Kidney (tissue), 13 donors: ENCODE measurements at regions not wholly inside any gene's neighbourhood (a gene's known extent, or its start where the extent isn't known, plus 50 kb on each side); places are given as distances from the start of the nearest gene placed in this dataset.

Experiments used
- DNase-seq, 5 donors: peaks; one replicate each; pipeline ENCODE4 v3.0.0-alpha.2; 2013 to 2020
- FAIRE-seq: peaks from 2 replicates; lab custom pipeline; 2012; peaks lifted over from hg19 to GRCh38; lab: Jason Lieb, UNC
- H3K27ac ChIP-seq, 2 donors: one replicate each; pipeline ENCODE4 v1.7.0; 2013; ENCODE audit warnings: low read depth in 2 of 2, low read length in 2 of 2, inconsistent platforms in 1 of 2
- H3K27me3 ChIP-seq: one replicate; pipeline ENCODE4 v1.7.1; 2013; ENCODE audit warnings: low read length, inconsistent platforms; ENCODE audit not compliant: control insufficient read depth, insufficient read depth
- H3K36me3 ChIP-seq, 3 donors: one replicate each; pipeline versions ENCODE4 v1.7.0 to v1.7.1; 2013; ENCODE audit warnings: low read length in 3 of 3, control low read depth in 1 of 3, inconsistent platforms in 1 of 3; ENCODE audit not compliant: insufficient read depth in 3 of 3, control insufficient read depth in 2 of 3
- H3K4me1 ChIP-seq, 3 donors: one replicate each; pipeline versions ENCODE4 v1.7.0 to v1.7.1; 2013; ENCODE audit warnings: low read length in 3 of 3, inconsistent platforms in 1 of 3, low read depth in 1 of 3; ENCODE audit not compliant: control insufficient read depth in 2 of 3, insufficient read depth in 2 of 3
- H3K4me3 ChIP-seq, 3 donors: one replicate each; pipeline versions ENCODE4 v1.7.0 to v1.8.1; 2013; ENCODE audit warnings: low read length in 3 of 3, control low read depth in 1 of 3, inconsistent platforms in 1 of 3
- H3K9ac ChIP-seq, 3 donors: one replicate each; pipeline versions ENCODE4 v1.7.0 to v1.7.1; 2013; ENCODE audit warnings: low read length in 3 of 3, control low read depth in 1 of 3, inconsistent platforms in 1 of 3
- H3K9me3 ChIP-seq, 3 donors: one replicate each; pipeline versions ENCODE4 v1.7.0 to v1.7.1; 2013; ENCODE audit warnings: low read length in 3 of 3, control low read depth in 1 of 3, inconsistent platforms in 1 of 3; ENCODE audit not compliant: control insufficient read depth in 2 of 3, insufficient read depth in 1 of 3
- intact Hi-C: fragments of 100-400 bp; cut with DNase I; formaldehyde crosslinking; loops from one replicate; pipeline ENCODE4 v1.11.1; 2022
- TF ChIP-seq, protein P1 (sequence below): IDR thresholded peaks from 3 replicates; pipeline ENCODE4 v1.5.1; 2012; ENCODE audit warnings: mild to moderate bottlenecking, moderate library complexity, borderline replicate concordance; ENCODE audit not compliant: insufficient read depth; ENCODE audit errors: extremely low read depth
- donor health status: control.
- donor health status: control.
- donor health status: control.
- donor health status: control.
- donor health status: control.
- donor health status: DM: yes; HTN: yes; CAD: no.
- donor health status: Normal renal cell carcinoma (clear cell type).

DNA sequence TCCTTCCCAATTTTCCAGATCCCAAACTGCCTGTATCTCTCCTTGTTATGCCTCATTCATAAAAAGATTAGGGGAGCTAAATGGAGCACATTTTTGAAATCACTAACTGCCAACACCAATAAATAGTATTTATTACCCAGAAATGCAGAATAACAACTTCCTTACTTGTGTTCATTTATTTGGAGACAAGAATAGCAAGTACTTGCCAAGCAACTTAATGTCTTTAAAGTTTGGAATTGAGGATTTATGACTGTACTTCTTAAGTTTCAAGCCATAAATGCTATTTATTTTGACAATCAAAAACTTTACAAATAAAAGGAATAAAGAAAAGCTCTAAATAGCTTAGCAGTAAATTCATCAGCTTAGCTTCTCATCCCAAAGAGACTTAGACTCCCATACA, 626.1 kb upstream of the NOVA1 start:
- DNase-seq (peak in 2 of 5 donors; percentile 54 to 81), FAIRE-seq (peak; percentile 33)
- H3K27ac ChIP-seq, result no peak overlapping the region
- H3K9me3 ChIP-seq, result no peaks in the 10 kb centered on the region
- no peaks in the 10 kb centered on the region for H3K36me3 ChIP-seq
- no peak overlapping the region for H3K4me3 ChIP-seq
- no peaks in the 10 kb centered on the region for H3K27me3 ChIP-seq
- intact Hi-C loops, result no loop called here
- no peak overlapping the region for H3K9ac ChIP-seq
- TF ChIP-seq, protein P1, sequence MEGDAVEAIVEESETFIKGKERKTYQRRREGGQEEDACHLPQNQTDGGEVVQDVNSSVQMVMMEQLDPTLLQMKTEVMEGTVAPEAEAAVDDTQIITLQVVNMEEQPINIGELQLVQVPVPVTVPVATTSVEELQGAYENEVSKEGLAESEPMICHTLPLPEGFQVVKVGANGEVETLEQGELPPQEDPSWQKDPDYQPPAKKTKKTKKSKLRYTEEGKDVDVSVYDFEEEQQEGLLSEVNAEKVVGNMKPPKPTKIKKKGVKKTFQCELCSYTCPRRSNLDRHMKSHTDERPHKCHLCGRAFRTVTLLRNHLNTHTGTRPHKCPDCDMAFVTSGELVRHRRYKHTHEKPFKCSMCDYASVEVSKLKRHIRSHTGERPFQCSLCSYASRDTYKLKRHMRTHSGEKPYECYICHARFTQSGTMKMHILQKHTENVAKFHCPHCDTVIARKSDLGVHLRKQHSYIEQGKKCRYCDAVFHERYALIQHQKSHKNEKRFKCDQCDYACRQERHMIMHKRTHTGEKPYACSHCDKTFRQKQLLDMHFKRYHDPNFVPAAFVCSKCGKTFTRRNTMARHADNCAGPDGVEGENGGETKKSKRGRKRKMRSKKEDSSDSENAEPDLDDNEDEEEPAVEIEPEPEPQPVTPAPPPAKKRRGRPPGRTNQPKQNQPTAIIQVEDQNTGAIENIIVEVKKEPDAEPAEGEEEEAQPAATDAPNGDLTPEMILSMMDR, result no peak
- no peaks in the 10 kb centered on the region for H3K4me1 ChIP-seq

DNA sequence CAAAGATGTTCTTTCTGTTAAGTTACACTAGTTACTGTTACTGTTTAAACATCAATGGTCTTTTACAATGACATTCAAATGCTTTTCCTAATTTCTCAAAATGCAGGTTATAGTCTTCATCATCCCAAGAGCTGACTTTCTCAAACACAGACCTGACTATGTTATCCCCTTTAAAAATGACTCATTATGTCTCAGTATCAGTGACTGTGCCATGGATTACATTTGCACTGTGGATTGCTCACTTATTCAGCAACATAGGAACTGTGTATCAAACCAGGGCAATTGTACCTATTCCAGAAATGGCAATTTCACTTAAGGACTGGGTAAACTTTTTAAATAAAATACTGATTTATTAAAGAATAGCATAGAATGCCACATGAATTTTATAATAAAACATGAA, 630.2 kb upstream of the NOVA1 start:
- FAIRE-seq (no peak), DNase-seq (no peak)
- H3K9ac ChIP-seq, result no peak overlapping the region
- intact Hi-C loops, result no loop called here
- H3K4me3 ChIP-seq, result no peak overlapping the region
- no peaks in the 10 kb centered on the region for H3K36me3 ChIP-seq
- no peaks in the 10 kb centered on the region for H3K4me1 ChIP-seq
- H3K27me3 ChIP-seq, result no peaks in the 10 kb centered on the region
- H3K27ac ChIP-seq, result no peak overlapping the region
- no peaks in the 10 kb centered on the region for H3K9me3 ChIP-seq
- TF ChIP-seq, protein P1, result no peak

DNA sequence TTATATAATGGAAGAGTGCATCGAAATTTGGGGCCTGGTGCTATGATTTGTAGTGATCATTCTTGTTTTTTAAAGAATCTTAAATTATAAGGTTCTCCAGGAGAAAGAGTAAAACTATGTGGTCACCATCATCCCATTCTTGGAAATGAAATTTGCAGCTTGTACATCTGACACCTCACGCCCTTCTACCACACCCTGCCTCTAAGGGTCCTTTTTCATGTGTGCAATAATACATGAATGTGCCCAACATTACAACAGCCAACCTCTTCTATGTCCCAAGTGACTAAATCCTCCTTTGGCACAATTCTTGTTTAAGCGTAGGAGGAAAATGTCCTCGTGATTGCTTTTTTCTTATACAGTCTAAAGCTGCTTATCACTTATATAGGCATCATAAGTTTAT, 636.5 kb upstream of the NOVA1 start:
- no peak for DNase-seq
- Histone ChIP-seq H3K27me3 (no peaks in the 10 kb centered on the region), H3K9me3 (no peaks in the 10 kb centered on the region), H3K4me1 (no peaks in the 10 kb centered on the region), H3K27ac (no peak overlapping the region), H3K4me3 (no peak overlapping the region), H3K36me3 (no peaks in the 10 kb centered on the region), H3K9ac (no peak overlapping the region)
- intact Hi-C loops, result no loop called here
- TF ChIP-seq, protein P1, result no peak
- FAIRE-seq, result no peak

DNA sequence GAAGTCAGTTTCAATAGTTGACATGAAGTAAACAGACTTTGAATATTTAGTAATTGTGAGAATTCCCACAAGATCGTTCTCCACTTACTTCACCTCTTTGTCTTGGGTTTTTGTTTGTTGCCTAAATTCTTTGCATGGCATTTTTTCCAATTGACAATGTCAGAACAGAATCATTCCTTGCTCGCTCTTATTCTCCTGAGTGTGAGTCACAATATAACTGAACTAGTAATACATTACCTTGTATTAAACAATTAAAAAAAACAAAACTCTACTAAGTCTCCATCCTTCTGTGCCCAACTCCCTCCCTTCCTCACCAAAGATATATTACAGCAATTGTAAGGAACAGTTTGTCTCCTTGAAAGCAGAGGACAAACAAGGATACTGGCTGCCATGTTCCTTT, 638.8 kb upstream of the NOVA1 start:
- FAIRE-seq, result peak; percentile 8
- H3K9me3 ChIP-seq, result no peaks in the 10 kb centered on the region
- intact Hi-C loops, result no loop called here

More for the DNA sequence above, 638.8 kb upstream of the NOVA1 start:
- Histone ChIP-seq H3K27me3 (no peaks in the 10 kb centered on the region), H3K36me3 (no peaks in the 10 kb centered on the region), H3K27ac (no peak overlapping the region), H3K4me1 (no peaks in the 10 kb centered on the region), H3K9ac (no peak overlapping the region), H3K4me3 (no peak overlapping the region)
- DNase-seq, result no peak
- TF ChIP-seq, protein P1, result no peak
